H9 (cell line): ENCODE measurements at regions not wholly inside any gene's neighbourhood (a gene's known extent, or its start where the extent isn't known, plus 50 kb on each side); places are given as distances from the start of the nearest gene placed in this dataset.

Experiments used
- DNase-seq: peaks from one replicate; pipeline ENCODE4 v3.0.0-alpha.2; 2017
- H2AFZ ChIP-seq: one replicate; pipeline ENCODE4 v1.6.1; 2013; ENCODE audit warnings: mild to moderate bottlenecking, low read length, control low read depth, moderate library complexity
- H2AK5ac ChIP-seq: 2 replicates; pipeline ENCODE4 v1.6.1; 2013; ENCODE audit warnings: low read length, control low read depth, mixed read lengths; ENCODE audit not compliant: insufficient read length
- H2BK120ac ChIP-seq: one replicate; pipeline ENCODE4 v1.6.1; 2013; ENCODE audit warnings: low read depth, mild to moderate bottlenecking, low read length, control low read depth, inconsistent platforms; ENCODE audit not compliant: poor library complexity, severe bottlenecking
- H2BK12ac ChIP-seq: 2 replicates; pipeline ENCODE4 v1.6.1; 2013; ENCODE audit warnings: low read length, control low read depth, mixed read lengths, low read depth; ENCODE audit not compliant: insufficient read length
- H2BK15ac ChIP-seq: 2 replicates; pipeline ENCODE4 v1.6.1; 2013; ENCODE audit warnings: low read depth, low read length, control low read depth
- H2BK20ac ChIP-seq: one replicate; pipeline ENCODE4 v1.6.1; 2013; ENCODE audit warnings: low read depth, mild to moderate bottlenecking, low read length, control low read depth, inconsistent platforms; ENCODE audit not compliant: poor library complexity, severe bottlenecking
- H2BK5ac ChIP-seq: 2 replicates; pipeline ENCODE4 v1.6.1; 2013; ENCODE audit warnings: low read length, control low read depth, mixed read lengths; ENCODE audit not compliant: insufficient read length
- H3K14ac ChIP-seq: 2 replicates; pipeline ENCODE4 v1.6.1; 2013; ENCODE audit warnings: low read length, control low read depth; ENCODE audit not compliant: insufficient read depth
- H3K18ac ChIP-seq: 2 replicates; pipeline ENCODE4 v1.6.1; 2013; ENCODE audit warnings: low read depth, mild to moderate bottlenecking, mixed read lengths, low read length, control low read depth; ENCODE audit not compliant: insufficient read length
- H3K23ac ChIP-seq: 2 replicates; pipeline ENCODE4 v1.6.1; 2013; ENCODE audit warnings: low read length, control low read depth, mixed read lengths, low read depth; ENCODE audit not compliant: insufficient read length
- H3K23me2 ChIP-seq: 2 replicates; pipeline ENCODE4 v1.6.1; 2013; ENCODE audit warnings: low read depth, mild to moderate bottlenecking, mixed read lengths, low read length, control low read depth; ENCODE audit not compliant: insufficient read length, poor library complexity, severe bottlenecking
- H3K27ac ChIP-seq: 2 replicates; pipeline ENCODE4 v1.5.1; 2013; ENCODE audit warnings: low read length, control low read depth, mixed read lengths, low read depth; ENCODE audit not compliant: insufficient read length
- H3K27me3 ChIP-seq: 2 replicates; pipeline ENCODE4 v1.6.1; 2013; ENCODE audit warnings: low read length, control low read depth, inconsistent platforms; ENCODE audit not compliant: insufficient read depth
- H3K4ac ChIP-seq: 2 replicates; pipeline ENCODE4 v1.6.1; 2013; ENCODE audit warnings: low read depth, mild to moderate bottlenecking, control low read depth, inconsistent platforms, low read length, moderate library complexity
- H3K4me1 ChIP-seq: 2 replicates; pipeline ENCODE4 v1.6.1; 2013; ENCODE audit warnings: low read length, control low read depth, inconsistent platforms; ENCODE audit not compliant: insufficient read depth
- H3K4me2 ChIP-seq: 2 replicates; pipeline ENCODE4 v1.6.1; 2013; ENCODE audit warnings: low read length, control low read depth, mixed read lengths; ENCODE audit not compliant: insufficient read length, insufficient read depth
- H3K56ac ChIP-seq: 2 replicates; pipeline ENCODE4 v1.6.1; 2013; ENCODE audit warnings: low read depth, mild to moderate bottlenecking, mixed read lengths, low read length, control low read depth; ENCODE audit not compliant: insufficient read length
- H3K79me1 ChIP-seq: 2 replicates; pipeline ENCODE4 v1.6.1; 2013; ENCODE audit warnings: low read depth, mild to moderate bottlenecking, moderate library complexity, low read length, control low read depth, inconsistent platforms; ENCODE audit not compliant: insufficient read depth, poor library complexity, severe bottlenecking
- H3K79me2 ChIP-seq: 2 replicates; pipeline ENCODE4 v1.6.1; 2013; ENCODE audit warnings: low read length, control low read depth, inconsistent platforms; ENCODE audit not compliant: insufficient read depth
- H3K9ac ChIP-seq: 2 replicates; pipeline ENCODE4 v1.6.1; 2013; ENCODE audit warnings: low read length, control low read depth, mixed read lengths; ENCODE audit not compliant: insufficient read length; ENCODE audit errors: extremely low read depth
- H3K9me3 ChIP-seq: one replicate; pipeline ENCODE4 v1.6.1; 2013; ENCODE audit warnings: low read depth, low read length, inconsistent platforms; ENCODE audit not compliant: control insufficient read depth
- H3T11ph ChIP-seq: one replicate; pipeline ENCODE4 v1.6.1; 2013; ENCODE audit warnings: mild to moderate bottlenecking, low read length, control low read depth, inconsistent platforms
- H4K20me1 ChIP-seq: one replicate; pipeline ENCODE4 v1.6.1; 2013; ENCODE audit not compliant: control insufficient read depth, insufficient read length, insufficient read depth
- H4K5ac ChIP-seq: 2 replicates; pipeline ENCODE4 v1.6.1; 2013; ENCODE audit warnings: low read depth, mild to moderate bottlenecking, mixed read lengths, low read length, control low read depth; ENCODE audit not compliant: insufficient read length
- H4K8ac ChIP-seq: replicated peaks from 2 replicates; pipeline ENCODE4 v1.6.1; 2013; ENCODE audit warnings: low read length, control low read depth, mixed read lengths, low read depth; ENCODE audit not compliant: insufficient read length
- H4K91ac ChIP-seq: 2 replicates; pipeline ENCODE4 v1.6.1; 2013; ENCODE audit warnings: low read depth, mild to moderate bottlenecking, moderate library complexity, mixed read lengths, low read length, control low read depth; ENCODE audit not compliant: insufficient read length
- H3K27ac Mint-ChIP-seq, 3 experiments: 2 replicates in 2 of 3; 3 replicates in 1 of 3; pipeline ENCODE4 v1.8.0; 2020 to 2021; ENCODE audit warnings: mixed read lengths in 3 of 3, mild to moderate bottlenecking in 1 of 3, moderate library complexity in 1 of 3
- H3K27me3 Mint-ChIP-seq: 2 replicates; pipeline ENCODE4 v1.8.0; 2021; ENCODE audit warnings: low read depth, mild to moderate bottlenecking, moderate library complexity, mixed read lengths
- H3K36me3 Mint-ChIP-seq, 3 experiments: 2 replicates in 2 of 3; 3 replicates in 1 of 3; pipeline ENCODE4 v1.8.0; 2020 to 2021; ENCODE audit warnings: low read depth in 3 of 3, mixed read lengths in 3 of 3; ENCODE audit not compliant: insufficient read depth in 1 of 3
- H3K4me1 Mint-ChIP-seq, 2 experiments: 2 replicates each; pipeline ENCODE4 v1.8.0; 2020; ENCODE audit warnings: mixed read lengths in 2 of 2
- H3K4me3 Mint-ChIP-seq, 2 experiments: 2 replicates in 1 of 2; 3 replicates in 1 of 2; pipeline ENCODE4 v1.8.0; 2020 to 2021; ENCODE audit warnings: mild to moderate bottlenecking in 2 of 2, mixed read lengths in 2 of 2, moderate library complexity in 1 of 2
- H3K9me3 Mint-ChIP-seq, 2 experiments: 2 replicates in 1 of 2; 3 replicates in 1 of 2; pipeline ENCODE4 v1.8.0; 2020; ENCODE audit warnings: mild to moderate bottlenecking in 2 of 2, mixed read lengths in 2 of 2, moderate library complexity in 1 of 2
- WGBS: extraction: QIAGEN DNeasy Blood & Tissue Kit; methylation state at CpG from one replicate; pipeline ENCODE4 v1.1.7; 2013; ENCODE audit warnings: missing lambda C conversion rate, low lambda C conversion rate, mixed read lengths; ENCODE audit not compliant: insufficient read length; ENCODE audit errors: extremely low coverage; 5-methylcytosine and 5-hydroxymethylcytosine counted together
- TF ChIP-seq, protein P1 (sequence below): fragments of 200-600 bp; sonication (generic); conservative IDR thresholded peaks from 3 replicates; pipeline ENCODE4 v1.8.0; 2021; ENCODE audit warnings: antibody characterized with exemption, mild to moderate bottlenecking

DNA sequence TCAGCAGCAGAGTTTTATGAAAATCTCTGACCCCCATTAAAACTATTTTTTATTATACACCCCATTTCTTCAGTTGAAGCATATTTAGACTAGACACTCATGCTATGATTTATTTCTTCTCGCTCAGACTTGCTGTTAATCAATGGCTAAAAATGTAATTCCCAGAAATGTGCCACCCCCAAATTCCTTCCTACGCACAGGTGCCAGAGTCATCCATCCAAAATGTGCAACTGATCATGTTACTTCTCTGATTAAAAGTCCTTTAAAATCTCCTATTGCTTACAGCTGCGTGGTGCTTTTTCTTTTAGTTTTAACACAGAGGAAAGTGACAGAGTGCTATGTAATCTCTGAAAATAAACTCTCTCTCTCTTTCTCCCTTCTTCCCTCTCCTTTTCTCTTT, 954.4 kb downstream of the NCAM2 start:
- Mint-ChIP-seq H3K27me3 (no peaks in the 10 kb centered on the region), H3K4me3 (no peak overlapping the region), H3K27ac (peak overlapping the region in 1 of 3 experiments; percentile 2; a peak in 1 of 7 replicates), H3K9me3 (peaks cover 0 to 4% of the 10 kb centered on the region in 2 experiments; a peak in 1 of 5 replicates), H3K4me1 (no peaks in the 10 kb centered on the region), H3K36me3 (no peaks in the 10 kb centered on the region)
- no peak overlapping the region for H3K9ac ChIP-seq
- H3T11ph ChIP-seq = no peak overlapping the region
- H3K4me2 ChIP-seq = no peak overlapping the region
- H4K5ac ChIP-seq = no peak overlapping the region
- H3K79me1 ChIP-seq = no peaks in the 10 kb centered on the region
- H4K8ac ChIP-seq = no peak overlapping the region
- H2BK12ac ChIP-seq = no peak overlapping the region
- H2BK15ac ChIP-seq = no peak overlapping the region
- H4K20me1 ChIP-seq = no peaks in the 10 kb centered on the region
- no CpG with 5 or more reads among the region's 3 CpGs for WGBS
- no peaks in the 10 kb centered on the region for H3K23me2 ChIP-seq
- H3K4ac ChIP-seq = no peak overlapping the region
- H3K18ac ChIP-seq = no peak overlapping the region
- no peak overlapping the region for H2AK5ac ChIP-seq
- no peaks in the 10 kb centered on the region for H3K27me3 ChIP-seq
- H3K56ac ChIP-seq = no peak overlapping the region
- H2BK20ac ChIP-seq = no peak overlapping the region
- TF ChIP-seq, protein P1, sequence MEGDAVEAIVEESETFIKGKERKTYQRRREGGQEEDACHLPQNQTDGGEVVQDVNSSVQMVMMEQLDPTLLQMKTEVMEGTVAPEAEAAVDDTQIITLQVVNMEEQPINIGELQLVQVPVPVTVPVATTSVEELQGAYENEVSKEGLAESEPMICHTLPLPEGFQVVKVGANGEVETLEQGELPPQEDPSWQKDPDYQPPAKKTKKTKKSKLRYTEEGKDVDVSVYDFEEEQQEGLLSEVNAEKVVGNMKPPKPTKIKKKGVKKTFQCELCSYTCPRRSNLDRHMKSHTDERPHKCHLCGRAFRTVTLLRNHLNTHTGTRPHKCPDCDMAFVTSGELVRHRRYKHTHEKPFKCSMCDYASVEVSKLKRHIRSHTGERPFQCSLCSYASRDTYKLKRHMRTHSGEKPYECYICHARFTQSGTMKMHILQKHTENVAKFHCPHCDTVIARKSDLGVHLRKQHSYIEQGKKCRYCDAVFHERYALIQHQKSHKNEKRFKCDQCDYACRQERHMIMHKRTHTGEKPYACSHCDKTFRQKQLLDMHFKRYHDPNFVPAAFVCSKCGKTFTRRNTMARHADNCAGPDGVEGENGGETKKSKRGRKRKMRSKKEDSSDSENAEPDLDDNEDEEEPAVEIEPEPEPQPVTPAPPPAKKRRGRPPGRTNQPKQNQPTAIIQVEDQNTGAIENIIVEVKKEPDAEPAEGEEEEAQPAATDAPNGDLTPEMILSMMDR = no peak
- H4K91ac ChIP-seq = no peak overlapping the region
- H2AFZ ChIP-seq = no peak overlapping the region
- no peaks in the 10 kb centered on the region for H3K9me3 ChIP-seq
- no peak overlapping the region for H2BK5ac ChIP-seq
- no peak overlapping the region for H3K27ac ChIP-seq
- DNase-seq = no peak
- H3K14ac ChIP-seq = no peak overlapping the region
- no peaks in the 10 kb centered on the region for H3K4me1 ChIP-seq
- no peak overlapping the region for H3K23ac ChIP-seq
- no peaks in the 10 kb centered on the region for H3K79me2 ChIP-seq
- H2BK120ac ChIP-seq = no peak overlapping the region
